Left lung (tissue), 4 donors: ENCODE measurements at regions not wholly inside any gene's neighbourhood (a gene's known extent, or its start where the extent isn't known, plus 50 kb on each side); places are given as distances from the start of the nearest gene placed in this dataset.
"Not testable (repeated sequence)": the region's sequence is repeated elsewhere in the genome, so short reads cannot be mapped to it uniquely, and the experiment has no call there.

Source experiments
- ATAC-seq: fragments of 200-7000 bp; cut with Tn5 transposase; one replicate; pipeline ENCODE4 v1.9.1; 2020; ENCODE audit warnings: moderate library complexity
- DNase-seq, 4 donors: peaks; one replicate each; pipeline ENCODE4 v3.0.0-alpha.2; 2013 to 2020
- H3K27ac ChIP-seq, 2 donors: fragments of 200-600 bp; sonication (generic) in 1 of 2; one replicate each; pipeline versions ENCODE4 v1.5.0 to v1.8.0; 2020 to 2021
- H3K27me3 ChIP-seq, 2 donors: fragments of 200-600 bp; sonication (generic) in 1 of 2; one replicate each; pipeline versions ENCODE4 v1.5.0 to v1.8.0; 2020 to 2021
- H3K36me3 ChIP-seq, 2 donors: fragments of 200-600 bp; sonication (generic) in 1 of 2; one replicate each; pipeline versions ENCODE4 v1.5.0 to v1.8.0; 2020 to 2021
- H3K4me1 ChIP-seq, 2 donors: fragments of 200-600 bp; one replicate each; pipeline ENCODE4 v1.8.0; 2021
- H3K4me3 ChIP-seq, 2 donors: fragments of 200-600 bp; sonication (generic) in 1 of 2; one replicate each; pipeline versions ENCODE4 v1.5.0 to v1.8.0; 2020 to 2021; ENCODE audit warnings: mild to moderate bottlenecking in 1 of 2
- H3K9me3 ChIP-seq, 2 donors: fragments of 200-600 bp; sonication (generic) in 1 of 2; one replicate each; pipeline versions ENCODE4 v1.5.0 to v1.8.0; 2020 to 2021
- CTCF ChIP-seq, 2 donors: fragments of 200-600 bp; sonication (generic) in 1 of 2; IDR thresholded peaks; one replicate each; pipeline versions ENCODE4 v1.5.0 to v1.8.0; 2021; ENCODE audit warnings: antibody characterized with exemption in 2 of 2
- intact Hi-C, 2 donors: fragments of 100-400 bp; cut with DNase I; formaldehyde crosslinking; loops; one replicate each; pipeline versions ENCODE4 v1.11.2 to v1.14.2; 2022
- donor health status: DM: no; HTN: yes; CAD: no.
- donor health status: DM: no; HTN: no; CAD: no.

DNA sequence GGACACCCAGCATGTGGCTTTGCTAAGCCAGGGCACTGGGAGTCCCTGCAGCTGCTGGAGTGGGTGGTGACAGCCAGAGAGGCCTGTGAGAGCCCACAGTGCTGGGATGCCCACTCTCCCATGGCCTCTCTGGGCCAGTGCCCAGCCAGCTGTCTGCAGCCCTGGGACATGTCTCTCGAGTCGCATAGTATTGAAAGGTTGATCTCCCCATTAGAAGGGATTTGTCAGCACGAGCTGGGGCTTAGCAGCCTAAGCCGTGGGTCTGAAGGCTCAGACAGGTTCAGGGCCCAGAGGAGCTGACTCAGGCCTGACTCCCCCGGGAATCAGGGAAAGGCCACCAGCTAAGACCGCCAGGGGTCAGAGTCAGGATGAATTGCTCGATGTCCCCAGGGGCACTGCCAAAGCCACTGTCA lies 53.5 kb downstream of the FOXD2 start:
- H3K9me3 ChIP-seq, result no peaks in the 10 kb centered on the region
- intact Hi-C loops, result no loop called here
- H3K4me3 ChIP-seq, result no peak overlapping the region
- TF ChIP-seq CTCF (IDR thresholded peaks at IDR 0.05), result no peak
- no peak for DNase-seq
- no peak overlapping the region for H3K27ac ChIP-seq
- no peaks in the 10 kb centered on the region for H3K36me3 ChIP-seq
- no peaks in the 10 kb centered on the region for H3K4me1 ChIP-seq
- ATAC-seq, result no peak
- peaks cover 0 to 9% of the 10 kb centered on the region in 2 donors for H3K27me3 ChIP-seq

DNA sequence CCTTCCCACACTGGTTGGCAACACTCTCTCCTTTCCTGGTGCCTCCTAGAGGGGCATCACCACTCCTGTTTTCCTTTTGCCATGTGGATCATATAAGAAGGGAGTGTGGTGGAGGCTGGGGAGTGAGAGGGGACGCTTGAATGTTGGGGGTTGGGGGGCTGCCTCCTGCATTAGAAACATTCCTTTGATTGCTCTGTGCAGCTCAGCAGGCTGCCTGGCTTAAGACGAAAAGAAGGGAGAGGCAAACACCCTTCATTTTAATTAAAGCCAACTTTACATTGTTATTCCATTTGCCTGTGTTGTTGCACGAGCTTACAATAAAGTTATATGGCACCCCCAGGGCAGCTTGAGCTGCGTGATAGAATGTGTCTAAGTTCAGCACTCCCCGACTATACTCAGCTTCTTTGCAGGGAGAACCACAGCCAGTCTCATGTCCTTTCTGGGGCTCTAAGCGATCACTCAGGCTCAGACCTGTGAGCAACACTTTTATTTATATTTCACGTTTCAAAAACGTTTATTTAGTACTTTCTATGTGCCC lies 57.4 kb downstream of the FOXD2 start:
- H3K27ac ChIP-seq, result no peak overlapping the region
- no peaks in the 10 kb centered on the region for H3K36me3 ChIP-seq
- no peak overlapping the region for H3K4me3 ChIP-seq
- H3K9me3 ChIP-seq, result no peaks in the 10 kb centered on the region
- DNase-seq (no peak), ATAC-seq (no peak)
- H3K4me1 ChIP-seq, result no peaks in the 10 kb centered on the region
- intact Hi-C loops, result no loop called here
- peaks cover 2 to 13% of the 10 kb centered on the region in 2 donors for H3K27me3 ChIP-seq
- TF ChIP-seq CTCF (IDR thresholded peaks at IDR 0.05), result no peak

DNA sequence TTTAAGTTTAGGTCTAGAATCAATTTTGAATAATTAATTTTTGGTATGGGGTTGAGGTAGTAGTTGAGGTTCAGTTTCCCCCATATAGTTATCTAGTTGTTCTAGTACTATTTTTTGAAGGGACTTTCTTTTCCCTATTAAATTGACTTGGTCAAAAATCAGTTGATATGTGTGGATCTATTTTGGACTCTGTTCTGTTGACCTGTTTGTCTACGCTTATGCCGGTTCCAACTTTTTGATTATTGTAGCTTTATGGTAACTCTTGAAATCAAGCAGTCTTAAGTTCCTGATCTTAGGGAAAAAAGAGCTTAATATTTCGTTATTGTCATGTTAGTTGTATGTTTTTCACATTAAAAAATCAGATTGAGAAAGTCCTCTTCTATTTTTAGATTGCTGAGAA lies 60.7 kb downstream of the FOXD2 start:
- intact Hi-C loops, result no loop called here
- Histone ChIP-seq H3K27me3 (peaks cover 2 to 43% of the 10 kb centered on the region in 2 donors), H3K36me3 (no peaks in the 10 kb centered on the region), H3K4me1 (no peaks in the 10 kb centered on the region), H3K9me3 (no peaks in the 10 kb centered on the region), H3K4me3 (no peak overlapping the region), H3K27ac (no peak overlapping the region)
- DNase-seq (no peak), ATAC-seq (no peak)
- no peak for TF ChIP-seq CTCF (IDR thresholded peaks at IDR 0.05)

DNA sequence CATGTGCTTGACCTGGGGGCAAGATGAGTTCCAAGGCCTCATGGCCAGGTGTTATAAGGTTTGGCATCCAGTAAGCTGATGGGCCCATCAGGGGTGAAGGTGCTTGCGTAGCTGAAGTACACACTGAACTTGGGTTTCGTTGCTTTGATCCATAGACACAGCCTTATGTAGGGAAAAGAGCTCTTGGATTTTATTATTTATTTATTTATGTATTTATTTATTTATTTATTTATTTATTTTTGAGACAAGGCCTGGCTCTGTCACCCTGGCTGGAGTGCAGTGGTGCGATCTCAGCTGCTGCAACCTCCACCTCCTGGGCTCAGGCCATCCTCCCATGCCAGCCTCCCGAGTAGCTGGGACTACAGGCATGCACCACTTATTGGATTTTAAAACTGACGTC lies 63.2 kb downstream of the FOXD2 start:
- TF ChIP-seq CTCF (IDR thresholded peaks at IDR 0.05), result no peak
- H3K9me3 ChIP-seq, result no peaks in the 10 kb centered on the region
- ATAC-seq (no peak), DNase-seq (no peak)
- no peak overlapping the region for H3K27ac ChIP-seq
- H3K4me1 ChIP-seq, result no peaks in the 10 kb centered on the region
- peaks cover 2 to 48% of the 10 kb centered on the region in 2 donors for H3K27me3 ChIP-seq
- H3K4me3 ChIP-seq, result no peak overlapping the region
- no peaks in the 10 kb centered on the region for H3K36me3 ChIP-seq
- intact Hi-C loops, result no loop called here

- TF ChIP-seq CTCF (IDR thresholded peaks at IDR 0.05), result no peak
- Histone ChIP-seq H3K27me3 (peaks cover 11 to 61% of the 10 kb centered on the region in 2 donors), H3K27ac (no peak overlapping the region), H3K36me3 (no peaks in the 10 kb centered on the region), H3K4me3 (no peak overlapping the region), H3K4me1 (peaks cover 0 to 6% of the 10 kb centered on the region in 2 donors), H3K9me3 (no peaks in the 10 kb centered on the region)
- intact Hi-C loops, result no loop called here
- DNase-seq (no peak), ATAC-seq (no peak)
Observed at GRCh38 chr1:47502746-47503370, 65.0 kb downstream of the FOXD2 start.

GRCh38 chr1:47504840-47505239 lies 67.0 kb downstream of the FOXD2 start:
- ATAC-seq, H3K36me3 ChIP-seq, H3K4me3 ChIP-seq, DNase-seq, H3K27ac ChIP-seq, H3K9me3 ChIP-seq, intact Hi-C loops: not testable (repeated sequence)
- peaks cover 9 to 15% of the 10 kb centered on the region in 2 donors for H3K4me1 ChIP-seq
- H3K27me3 ChIP-seq, result peaks cover 19 to 81% of the 10 kb centered on the region in 2 donors
